ENCODE measurements at regions not wholly inside any gene's neighbourhood (a gene's known extent, or its start where the extent isn't known, plus 50 kb on each side); places are given as distances from the start of the nearest gene placed in this dataset.

- TF ChIP-seq CTCF (IDR thresholded peaks at IDR 0.05) (no peak), POLR2A (IDR thresholded peaks at IDR 0.05) (no peak)
These were observed 91.9 kb upstream of the SALL4 start for GRCh38 chr20:51894201-51894600.
